Adipocyte (in vitro differentiated cells): ENCODE measurements at regions not wholly inside any gene's neighbourhood (a gene's known extent, or its start where the extent isn't known, plus 50 kb on each side); places are given as distances from the start of the nearest gene placed in this dataset.

Source experiments
- DNase-seq: peaks from one replicate; pipeline ENCODE4 v3.0.0-alpha.2; 2015; ENCODE audit warnings: low read depth
- H3K27me3 ChIP-seq: replicated peaks from 2 replicates; pipeline ENCODE4 v1.7.0; 2013; ENCODE audit warnings: mild to moderate bottlenecking, low read length, moderate library complexity; ENCODE audit not compliant: control insufficient read depth, insufficient read depth
- H3K36me3 ChIP-seq: 2 replicates; pipeline ENCODE4 v1.7.0; 2013; ENCODE audit warnings: low read length, mild to moderate bottlenecking, moderate library complexity; ENCODE audit not compliant: control insufficient read depth, insufficient read depth, severe bottlenecking
- H3K4me1 ChIP-seq: 2 replicates; pipeline ENCODE4 v1.7.0; 2013; ENCODE audit warnings: mild to moderate bottlenecking, low read length, moderate library complexity; ENCODE audit not compliant: control insufficient read depth, insufficient read depth
- H3K4me3 ChIP-seq: 2 replicates; pipeline ENCODE4 v1.7.0; 2013; ENCODE audit warnings: mild to moderate bottlenecking, low read length, moderate library complexity
- H3K9ac ChIP-seq: 2 replicates; pipeline ENCODE4 v1.7.0; 2013; ENCODE audit warnings: mild to moderate bottlenecking, low read length, moderate library complexity
- H3K9me3 ChIP-seq: 2 replicates; pipeline ENCODE4 v1.7.0; 2013; ENCODE audit warnings: mild to moderate bottlenecking, low read length, moderate library complexity; ENCODE audit not compliant: control insufficient read depth

- DNase-seq: no peak
- H3K9me3 ChIP-seq: no peaks in the 10 kb centered on the region
- no peak overlapping the region for H3K4me3 ChIP-seq
- no peaks in the 10 kb centered on the region for H3K4me1 ChIP-seq
- no peak overlapping the region for H3K9ac ChIP-seq
- H3K36me3 ChIP-seq: no peaks in the 10 kb centered on the region
- H3K27me3 ChIP-seq: peaks cover 4% of the 10 kb centered on the region
These were observed 188.0 kb downstream of the CYRIA start for GRCh38 chr2:16477648-16478047.

- no peak overlapping the region for H3K4me3 ChIP-seq
- H3K9me3 ChIP-seq: no peaks in the 10 kb centered on the region
- H3K9ac ChIP-seq: no peak overlapping the region
- DNase-seq: no peak
- no peaks in the 10 kb centered on the region for H3K36me3 ChIP-seq
- no peaks in the 10 kb centered on the region for H3K4me1 ChIP-seq
- H3K27me3 ChIP-seq: peaks cover 4% of the 10 kb centered on the region
These were observed 188.8 kb downstream of the CYRIA start for GRCh38 chr2:16476866-16477265.

- Histone ChIP-seq H3K27me3 (peaks cover 4% of the 10 kb centered on the region), H3K4me1 (no peaks in the 10 kb centered on the region), H3K9ac (no peak overlapping the region), H3K4me3 (no peak overlapping the region), H3K36me3 (no peaks in the 10 kb centered on the region), H3K9me3 (no peaks in the 10 kb centered on the region)
- DNase-seq: no peak
These were observed 189.6 kb downstream of the CYRIA start for GRCh38 chr2:16475986-16476567.

GRCh38 chr2:16475586-16475985 lies 190.0 kb downstream of the CYRIA start:
- no peak for DNase-seq
- Histone ChIP-seq H3K4me1 (no peaks in the 10 kb centered on the region), H3K4me3 (no peak overlapping the region), H3K9ac (no peak overlapping the region), H3K27me3 (peaks cover 4% of the 10 kb centered on the region), H3K9me3 (no peaks in the 10 kb centered on the region), H3K36me3 (no peaks in the 10 kb centered on the region)

- Histone ChIP-seq H3K4me1 (no peaks in the 10 kb centered on the region), H3K27me3 (peaks cover 4% of the 10 kb centered on the region), H3K36me3 (no peaks in the 10 kb centered on the region), H3K9me3 (no peaks in the 10 kb centered on the region), H3K9ac (no peak overlapping the region), H3K4me3 (no peak overlapping the region)
- no peak for DNase-seq
These were observed 192.1 kb downstream of the CYRIA start for GRCh38 chr2:16473575-16473974.

- H3K9ac ChIP-seq: no peak overlapping the region
- H3K36me3 ChIP-seq: no peaks in the 10 kb centered on the region
- H3K4me1 ChIP-seq: no peaks in the 10 kb centered on the region
- DNase-seq: no peak
- no peaks in the 10 kb centered on the region for H3K9me3 ChIP-seq
- no peak overlapping the region for H3K4me3 ChIP-seq
- H3K27me3 ChIP-seq: peaks cover 10% of the 10 kb centered on the region
These were observed 194.6 kb downstream of the CYRIA start for GRCh38 chr2:16470936-16471490.

GRCh38 chr2:16466821-16467151 lies 198.8 kb downstream of the CYRIA start:
- Histone ChIP-seq H3K9ac (no peak overlapping the region), H3K4me1 (no peaks in the 10 kb centered on the region), H3K9me3 (no peaks in the 10 kb centered on the region), H3K4me3 (no peak overlapping the region), H3K27me3 (peaks cover 10% of the 10 kb centered on the region), H3K36me3 (no peaks in the 10 kb centered on the region)
- no peak for DNase-seq

- Histone ChIP-seq H3K9ac (no peak overlapping the region), H3K36me3 (no peaks in the 10 kb centered on the region), H3K4me3 (no peak overlapping the region), H3K27me3 (peaks cover 10% of the 10 kb centered on the region), H3K4me1 (no peaks in the 10 kb centered on the region), H3K9me3 (no peaks in the 10 kb centered on the region)
- DNase-seq: no peak
These were observed 199.4 kb downstream of the CYRIA start for GRCh38 chr2:16466133-16466820.

- no peak for DNase-seq
- Histone ChIP-seq H3K36me3 (no peaks in the 10 kb centered on the region), H3K4me3 (no peak overlapping the region), H3K27me3 (peaks cover 10% of the 10 kb centered on the region), H3K4me1 (no peaks in the 10 kb centered on the region), H3K9ac (no peak overlapping the region), H3K9me3 (no peaks in the 10 kb centered on the region)
These were observed 201.0 kb downstream of the CYRIA start for GRCh38 chr2:16464641-16465040.

- DNase-seq: no peak
- H3K9me3 ChIP-seq: no peaks in the 10 kb centered on the region
- peaks cover 10% of the 10 kb centered on the region for H3K27me3 ChIP-seq
- no peaks in the 10 kb centered on the region for H3K36me3 ChIP-seq
- H3K9ac ChIP-seq: no peak overlapping the region
- H3K4me3 ChIP-seq: no peak overlapping the region
- H3K4me1 ChIP-seq: no peaks in the 10 kb centered on the region
These were observed 202.7 kb downstream of the CYRIA start for GRCh38 chr2:16462958-16463357.

GRCh38 chr2:16461672-16462071 lies 204.0 kb downstream of the CYRIA start:
- peaks cover 5% of the 10 kb centered on the region for H3K27me3 ChIP-seq
- H3K4me1 ChIP-seq: no peaks in the 10 kb centered on the region
- H3K9me3 ChIP-seq: no peaks in the 10 kb centered on the region
- H3K4me3 ChIP-seq: no peak overlapping the region
- DNase-seq: no peak
- H3K9ac ChIP-seq: no peak overlapping the region
- H3K36me3 ChIP-seq: no peaks in the 10 kb centered on the region
